A673 (cell line): ENCODE measurements at regions not wholly inside any gene's neighbourhood (a gene's known extent, or its start where the extent isn't known, plus 50 kb on each side); places are given as distances from the start of the nearest gene placed in this dataset.

ENCODE experiments used
- BruUV-seq: library from RNA; stranded (reverse); fragments of 400-500 nt; replicated peaks from 2 replicates; lab custom pipeline; 2021; lab: Mats Ljungman, UMichigan
- CTCF ChIA-PET: fragments of 300-600 bp; sonication (Branson Sonifier 250); formaldehyde crosslinking; loops from one replicate; lab custom pipeline; 2022; ENCODE audit warnings: antibody characterized with exemption; lab: Charles Lee
- POLR2A ChIA-PET: fragments of 300-600 bp; sonication (Branson Sonifier 250); formaldehyde crosslinking; loops from one replicate; lab custom pipeline; 2022; ENCODE audit warnings: antibody characterized with exemption; ENCODE audit not compliant: low non-redundant PET; lab: Charles Lee
- DNase-seq: peaks from one replicate; pipeline ENCODE4 v3.0.0-alpha.2; 2015; ENCODE audit warnings: low spot score
- H3K27ac ChIP-seq: fragments of 200-600 bp; sonication (generic); 2 replicates; pipeline ENCODE4 v1.5.1; 2016; ENCODE audit warnings: mixed run types, low read depth, mild to moderate bottlenecking, mixed read lengths, antibody characterized with exemption, low read length; ENCODE audit not compliant: poor library complexity, severe bottlenecking
- H3K27me3 ChIP-seq: fragments of 200-600 bp; sonication (generic); replicated peaks from 2 replicates; pipeline ENCODE4 v1.6.1; 2017; ENCODE audit warnings: mixed run types, low read depth, mild to moderate bottlenecking, mixed read lengths, antibody characterized with exemption, low read length; ENCODE audit not compliant: insufficient read depth, poor library complexity
- H3K36me3 ChIP-seq: fragments of 200-600 bp; sonication (generic); 2 replicates; pipeline ENCODE4 v1.6.1; 2016; ENCODE audit warnings: mixed run types, mild to moderate bottlenecking, mixed read lengths, antibody characterized with exemption, low read length; ENCODE audit not compliant: insufficient read depth, poor library complexity, severe bottlenecking
- H3K4me1 ChIP-seq: fragments of 200-600 bp; sonication (generic); 2 replicates; pipeline ENCODE4 v1.6.1; 2017; ENCODE audit warnings: mixed run types, mild to moderate bottlenecking, mixed read lengths, antibody characterized with exemption, low read length; ENCODE audit not compliant: insufficient read depth, poor library complexity, severe bottlenecking
- H3K4me3 ChIP-seq: fragments of 200-600 bp; sonication (generic); 2 replicates; pipeline ENCODE4 v1.5.1; 2016; ENCODE audit warnings: low read depth, mixed run types, mild to moderate bottlenecking, mixed read lengths, low read length; ENCODE audit not compliant: poor library complexity, severe bottlenecking
- H3K9me3 ChIP-seq: fragments of 200-600 bp; sonication (generic); 2 replicates; pipeline ENCODE4 v1.6.1; 2016; ENCODE audit warnings: mixed run types, low read depth, mild to moderate bottlenecking, mixed read lengths, antibody characterized with exemption, low read length; ENCODE audit not compliant: poor library complexity, severe bottlenecking
- EZH2 ChIP-seq: fragments of 200-600 bp; sonication (generic); IDR thresholded peaks from 2 replicates; pipeline ENCODE4 v1.6.1; 2017; ENCODE audit warnings: borderline replicate concordance, low read depth, mild to moderate bottlenecking, mixed read lengths, antibody characterized with exemption, low read length; ENCODE audit not compliant: poor library complexity, severe bottlenecking
- intact Hi-C: fragments of 100-400 bp; cut with micrococcal nuclease; formaldehyde crosslinking; loops from one replicate; pipeline ENCODE4 v1.10.0; 2022; ENCODE audit not compliant: unreplicated experiment
- TF ChIP-seq, protein P1 (sequence below): fragments of 300-800, 200-600 bp; sonication (generic); conservative IDR thresholded peaks from 2 replicates; pipeline ENCODE4 v1.5.1; 2017; ENCODE audit warnings: low read depth, mild to moderate bottlenecking, antibody characterized with exemption, low read length, moderate library complexity, mixed read lengths

GRCh38 chr7:79716329-79716728, 262.9 kb upstream of the MAGI2 start:
- no peak for DNase-seq
- Histone ChIP-seq H3K9me3 (no peaks in the 10 kb centered on the region), H3K4me1 (no peaks in the 10 kb centered on the region), H3K4me3 (no peak overlapping the region), H3K27ac (no peak overlapping the region), H3K27me3 (peaks cover 7% of the 10 kb centered on the region), H3K36me3 (no peaks in the 10 kb centered on the region)
- intact Hi-C loops: no loop called here
- POLR2A ChIA-PET: no interaction called here
- TF ChIP-seq, protein P1, sequence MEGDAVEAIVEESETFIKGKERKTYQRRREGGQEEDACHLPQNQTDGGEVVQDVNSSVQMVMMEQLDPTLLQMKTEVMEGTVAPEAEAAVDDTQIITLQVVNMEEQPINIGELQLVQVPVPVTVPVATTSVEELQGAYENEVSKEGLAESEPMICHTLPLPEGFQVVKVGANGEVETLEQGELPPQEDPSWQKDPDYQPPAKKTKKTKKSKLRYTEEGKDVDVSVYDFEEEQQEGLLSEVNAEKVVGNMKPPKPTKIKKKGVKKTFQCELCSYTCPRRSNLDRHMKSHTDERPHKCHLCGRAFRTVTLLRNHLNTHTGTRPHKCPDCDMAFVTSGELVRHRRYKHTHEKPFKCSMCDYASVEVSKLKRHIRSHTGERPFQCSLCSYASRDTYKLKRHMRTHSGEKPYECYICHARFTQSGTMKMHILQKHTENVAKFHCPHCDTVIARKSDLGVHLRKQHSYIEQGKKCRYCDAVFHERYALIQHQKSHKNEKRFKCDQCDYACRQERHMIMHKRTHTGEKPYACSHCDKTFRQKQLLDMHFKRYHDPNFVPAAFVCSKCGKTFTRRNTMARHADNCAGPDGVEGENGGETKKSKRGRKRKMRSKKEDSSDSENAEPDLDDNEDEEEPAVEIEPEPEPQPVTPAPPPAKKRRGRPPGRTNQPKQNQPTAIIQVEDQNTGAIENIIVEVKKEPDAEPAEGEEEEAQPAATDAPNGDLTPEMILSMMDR: no peak
- no peak for TF ChIP-seq EZH2
- CTCF ChIA-PET: no interaction called here
- BruUV-seq: no TSS peak

DNA sequence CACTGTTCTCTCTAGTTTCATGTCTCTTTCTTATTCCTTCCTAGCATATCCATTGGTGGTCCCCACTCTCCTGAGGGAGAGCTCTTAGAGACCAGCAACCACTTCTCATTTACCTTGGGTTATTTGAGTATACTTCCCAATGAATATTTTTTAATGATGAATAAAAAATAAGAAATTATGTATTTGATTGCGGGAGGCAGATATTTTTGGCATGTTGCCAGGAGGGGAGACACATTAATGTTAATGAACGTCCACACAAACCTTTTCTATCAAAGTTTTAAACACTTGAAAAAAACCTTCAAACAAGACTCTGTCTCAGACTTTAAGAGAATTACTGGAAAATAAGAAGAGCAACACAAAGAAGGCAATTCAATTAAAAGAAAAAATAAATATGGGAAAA, 260.6 kb upstream of the MAGI2 start:
- Histone ChIP-seq H3K4me3 (no peak overlapping the region), H3K4me1 (no peaks in the 10 kb centered on the region), H3K9me3 (no peaks in the 10 kb centered on the region), H3K27ac (no peak overlapping the region), H3K27me3 (peaks cover 7% of the 10 kb centered on the region), H3K36me3 (no peaks in the 10 kb centered on the region)
- ChIA-PET CTCF (no interaction called here), POLR2A (no interaction called here)
- intact Hi-C loops: no loop called here
- TF ChIP-seq EZH2: no peak
- TF ChIP-seq, protein P1: no peak
- BruUV-seq: no TSS peak
- no peak for DNase-seq

- Histone ChIP-seq H3K9me3 (no peaks in the 10 kb centered on the region), H3K36me3 (no peaks in the 10 kb centered on the region), H3K4me3 (no peak overlapping the region), H3K27me3 (peaks cover 7% of the 10 kb centered on the region), H3K4me1 (no peaks in the 10 kb centered on the region), H3K27ac (no peak overlapping the region)
- POLR2A ChIA-PET: no interaction called here
- TF ChIP-seq, protein P1: no peak
- no peak for TF ChIP-seq EZH2
- DNase-seq: no peak
- no TSS peak for BruUV-seq
- intact Hi-C loops: no loop called here
- CTCF ChIA-PET: no interaction called here
Measured at GRCh38 chr7:79713276-79713675, 259.8 kb upstream of the MAGI2 start.
